ENCODE measurements at regions not wholly inside any gene's neighbourhood (a gene's known extent, or its start where the extent isn't known, plus 50 kb on each side); places are given as distances from the start of the nearest gene placed in this dataset.

DNA sequence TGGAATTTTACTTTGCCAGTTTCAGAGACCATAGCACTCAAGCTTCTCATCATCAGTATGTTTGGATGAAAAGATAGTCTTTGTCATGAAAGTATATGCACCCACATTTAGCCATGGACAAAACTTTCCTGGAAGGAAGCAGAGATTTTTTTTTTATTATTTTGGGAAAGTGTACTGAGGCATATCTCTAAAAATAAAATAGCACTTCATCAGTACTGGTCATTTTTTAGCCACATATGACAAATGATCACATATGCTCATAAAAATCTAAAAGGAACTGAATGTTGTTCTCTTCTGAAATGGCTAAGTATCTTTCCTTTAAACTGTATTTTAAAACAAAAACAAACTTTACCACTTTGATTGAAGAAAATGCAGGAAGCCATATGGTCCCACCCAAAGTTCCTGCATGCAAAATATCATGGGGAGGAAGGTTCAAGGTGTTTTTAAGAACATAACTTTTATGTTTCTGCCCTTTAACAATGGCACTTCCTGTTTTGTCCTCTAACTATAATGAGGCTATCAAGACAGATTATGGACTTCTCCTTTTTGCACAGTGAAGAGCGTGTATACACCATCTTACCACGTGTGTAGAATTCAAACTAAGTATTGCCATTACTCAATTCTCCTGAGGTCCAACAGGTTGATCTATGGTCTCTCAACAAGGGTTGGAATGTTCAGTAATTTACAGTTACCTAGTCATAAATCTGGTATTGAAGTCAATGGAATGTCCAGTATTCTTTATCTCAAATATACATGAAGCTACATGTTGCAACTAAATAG, 77.1 kb upstream of the SLC39A10 start (continued):
- TF ChIP-seq, protein P1, sequence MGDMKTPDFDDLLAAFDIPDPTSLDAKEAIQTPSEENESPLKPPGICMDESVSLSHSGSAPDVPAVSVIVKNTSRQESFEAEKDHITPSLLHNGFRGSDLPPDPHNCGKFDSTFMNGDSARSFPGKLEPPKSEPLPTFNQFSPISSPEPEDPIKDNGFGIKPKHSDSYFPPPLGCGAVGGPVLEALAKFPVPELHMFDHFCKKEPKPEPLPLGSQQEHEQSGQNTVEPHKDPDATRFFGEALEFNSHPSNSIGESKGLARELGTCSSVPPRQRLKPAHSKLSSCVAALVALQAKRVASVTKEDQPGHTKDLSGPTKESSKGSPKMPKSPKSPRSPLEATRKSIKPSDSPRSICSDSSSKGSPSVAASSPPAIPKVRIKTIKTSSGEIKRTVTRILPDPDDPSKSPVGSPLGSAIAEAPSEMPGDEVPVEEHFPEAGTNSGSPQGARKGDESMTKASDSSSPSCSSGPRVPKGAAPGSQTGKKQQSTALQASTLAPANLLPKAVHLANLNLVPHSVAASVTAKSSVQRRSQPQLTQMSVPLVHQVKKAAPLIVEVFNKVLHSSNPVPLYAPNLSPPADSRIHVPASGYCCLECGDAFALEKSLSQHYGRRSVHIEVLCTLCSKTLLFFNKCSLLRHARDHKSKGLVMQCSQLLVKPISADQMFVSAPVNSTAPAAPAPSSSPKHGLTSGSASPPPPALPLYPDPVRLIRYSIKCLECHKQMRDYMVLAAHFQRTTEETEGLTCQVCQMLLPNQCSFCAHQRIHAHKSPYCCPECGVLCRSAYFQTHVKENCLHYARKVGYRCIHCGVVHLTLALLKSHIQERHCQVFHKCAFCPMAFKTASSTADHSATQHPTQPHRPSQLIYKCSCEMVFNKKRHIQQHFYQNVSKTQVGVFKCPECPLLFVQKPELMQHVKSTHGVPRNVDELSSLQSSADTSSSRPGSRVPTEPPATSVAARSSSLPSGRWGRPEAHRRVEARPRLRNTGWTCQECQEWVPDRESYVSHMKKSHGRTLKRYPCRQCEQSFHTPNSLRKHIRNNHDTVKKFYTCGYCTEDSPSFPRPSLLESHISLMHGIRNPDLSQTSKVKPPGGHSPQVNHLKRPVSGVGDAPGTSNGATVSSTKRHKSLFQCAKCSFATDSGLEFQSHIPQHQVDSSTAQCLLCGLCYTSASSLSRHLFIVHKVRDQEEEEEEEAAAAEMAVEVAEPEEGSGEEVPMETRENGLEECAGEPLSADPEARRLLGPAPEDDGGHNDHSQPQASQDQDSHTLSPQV (IDR thresholded peaks at IDR 0.05), result no peak
- TF ChIP-seq ZZZ3 (IDR thresholded peaks at IDR 0.05; ENCODE audit: control insufficient read depth, insufficient read length, low read depth) (no peak), EGR1 (IDR thresholded peaks at IDR 0.05; ENCODE audit: borderline replicate concordance in 1 of 2, low read depth in 2 of 2, low read length in 2 of 2) (no peak), MYB (IDR thresholded peaks at IDR 0.05; ENCODE audit: borderline replicate concordance, low read depth, low read length) (no peak), SUPT20H (IDR thresholded peaks at IDR 0.05; ENCODE audit: borderline replicate concordance, control insufficient read depth, low read depth, low read length) (no peak)

All from GM12878 (cell line).